ENCODE measurements at regions not wholly inside any gene's neighbourhood (a gene's known extent, or its start where the extent isn't known, plus 50 kb on each side); places are given as distances from the start of the nearest gene placed in this dataset.

DNA sequence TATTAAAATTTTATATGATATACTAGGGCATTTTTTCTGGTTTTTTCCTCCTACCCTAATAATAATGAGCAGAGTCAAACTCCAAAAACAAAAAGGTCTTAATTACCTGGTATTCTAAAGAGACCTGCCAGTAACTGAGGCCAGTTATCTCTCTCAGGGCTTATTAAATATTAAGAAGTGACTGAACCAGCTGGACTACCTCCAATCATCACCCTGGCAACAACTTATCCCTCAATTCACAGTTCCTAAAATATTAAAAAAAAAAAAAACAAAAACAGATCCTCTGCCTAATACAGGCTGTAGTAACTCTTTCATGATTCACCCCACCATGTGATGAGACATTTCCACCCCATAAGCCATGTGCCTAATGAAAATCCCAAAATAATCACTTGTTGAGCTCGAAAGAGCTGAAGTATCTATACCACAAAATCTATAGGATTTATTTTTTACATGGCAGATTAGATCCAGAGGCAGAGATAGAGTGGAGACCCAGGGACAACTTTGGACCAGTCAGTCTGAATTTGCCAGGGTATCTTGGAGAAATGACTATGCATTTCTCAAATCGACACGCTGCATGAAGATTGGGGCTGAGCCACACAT lies 698.0 kb downstream of the FAT4 start:
- Histone ChIP-seq H3K9me3 (replicated peaks; ENCODE audit: control insufficient read depth, insufficient read depth, low read length) (no peaks in the 10 kb centered on the region), H3K27me3 (ENCODE audit: control insufficient read depth in 2 of 2, insufficient read depth in 2 of 2, low read length in 2 of 2) (no peaks in the 10 kb centered on the region), H3K79me2 (ENCODE audit: control insufficient read depth, insufficient read depth, low read length) (no peaks in the 10 kb centered on the region), H3K27ac (ENCODE audit: insufficient read depth, low read depth, low read length) (no peak overlapping the region), H3K4me3 (replicated peaks in 1 of 3; ENCODE audit: insufficient read depth in 1 of 3, low read depth in 1 of 3, low read length in 3 of 3) (no peak overlapping the region), H3K4me1 (ENCODE audit: control insufficient read depth, extremely low read depth, insufficient read depth, low read length) (no peaks in the 10 kb centered on the region), H3K9me1 (replicated peaks; ENCODE audit: control insufficient read depth, extremely low read depth, insufficient read depth, low read length) (no peaks in the 10 kb centered on the region), H4K20me1 (replicated peaks; ENCODE audit: control insufficient read depth, extremely low read depth, insufficient read depth, low read length) (no peaks in the 10 kb centered on the region), H3K36me3 (ENCODE audit: control insufficient read depth in 2 of 2, extremely low read depth in 1 of 2, insufficient read depth in 2 of 2, low read length in 2 of 2) (no peaks in the 10 kb centered on the region), H2AFZ (ENCODE audit: low read depth, low read length) (no peak overlapping the region), H3K9ac (replicated peaks; ENCODE audit: extremely low read depth, insufficient read depth, low read length) (no peak overlapping the region), H3K4me2 (ENCODE audit: insufficient read depth, low read length) (no peak overlapping the region)
- ChIA-PET CTCF (no interaction called here), POLR2A (no interaction called here)
- DNase-seq (ENCODE audit: low read depth, low spot score) (no peak), FAIRE-seq (peak; percentile 12)
- TF ChIP-seq, protein P1, sequence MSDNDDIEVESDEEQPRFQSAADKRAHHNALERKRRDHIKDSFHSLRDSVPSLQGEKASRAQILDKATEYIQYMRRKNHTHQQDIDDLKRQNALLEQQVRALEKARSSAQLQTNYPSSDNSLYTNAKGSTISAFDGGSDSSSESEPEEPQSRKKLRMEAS (IDR thresholded peaks at IDR 0.05; ENCODE audit: insufficient read depth, insufficient read length): no peak
- TF ChIP-seq, protein P2, sequence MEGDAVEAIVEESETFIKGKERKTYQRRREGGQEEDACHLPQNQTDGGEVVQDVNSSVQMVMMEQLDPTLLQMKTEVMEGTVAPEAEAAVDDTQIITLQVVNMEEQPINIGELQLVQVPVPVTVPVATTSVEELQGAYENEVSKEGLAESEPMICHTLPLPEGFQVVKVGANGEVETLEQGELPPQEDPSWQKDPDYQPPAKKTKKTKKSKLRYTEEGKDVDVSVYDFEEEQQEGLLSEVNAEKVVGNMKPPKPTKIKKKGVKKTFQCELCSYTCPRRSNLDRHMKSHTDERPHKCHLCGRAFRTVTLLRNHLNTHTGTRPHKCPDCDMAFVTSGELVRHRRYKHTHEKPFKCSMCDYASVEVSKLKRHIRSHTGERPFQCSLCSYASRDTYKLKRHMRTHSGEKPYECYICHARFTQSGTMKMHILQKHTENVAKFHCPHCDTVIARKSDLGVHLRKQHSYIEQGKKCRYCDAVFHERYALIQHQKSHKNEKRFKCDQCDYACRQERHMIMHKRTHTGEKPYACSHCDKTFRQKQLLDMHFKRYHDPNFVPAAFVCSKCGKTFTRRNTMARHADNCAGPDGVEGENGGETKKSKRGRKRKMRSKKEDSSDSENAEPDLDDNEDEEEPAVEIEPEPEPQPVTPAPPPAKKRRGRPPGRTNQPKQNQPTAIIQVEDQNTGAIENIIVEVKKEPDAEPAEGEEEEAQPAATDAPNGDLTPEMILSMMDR (IDR thresholded peaks at IDR 0.05; ENCODE audit: extremely low read depth in 1 of 2, insufficient read depth in 1 of 2, low read depth in 1 of 2, low read length in 2 of 2): no peak
- TF ChIP-seq JUN (IDR thresholded peaks at IDR 0.05; ENCODE audit: borderline replicate concordance, insufficient read depth, insufficient read length, low read depth) (no peak), POLR2AphosphoS5 (IDR thresholded peaks at IDR 0.05; ENCODE audit: insufficient read depth, low read depth, low read length) (no peak), POLR2A (IDR thresholded peaks at IDR 0.05; ENCODE audit: low read depth, low read length) (no peak), FOS (IDR thresholded peaks at IDR 0.05; ENCODE audit: borderline replicate concordance, insufficient read depth, low read length) (no peak), MYC (IDR thresholded peaks at IDR 0.05; ENCODE audit: low read depth, low read length) (no peak), GATA2 (IDR thresholded peaks at IDR 0.05; ENCODE audit: insufficient read depth, insufficient read length, low read depth, low read length) (no peak), EZH2 (IDR thresholded peaks at IDR 0.05; ENCODE audit: borderline replicate concordance, low read depth, low read length, severe bottlenecking) (no peak)
- intact Hi-C loops (cut with micrococcal nuclease) (no loop called here), dilution Hi-C loops (cut with MboI; ENCODE audit: extremely low pct_ligation_motif_present, low sequenced_read_pairs) (no loop called here)
- BruUV-seq (replicated peaks): no TSS peak
